LoVo (cell line): ENCODE measurements at regions not wholly inside any gene's neighbourhood (a gene's known extent, or its start where the extent isn't known, plus 50 kb on each side); places are given as distances from the start of the nearest gene placed in this dataset.

ENCODE experiments used
- DNase-seq: peaks from one replicate; pipeline ENCODE4 v3.0.0-alpha.2; 2016; ENCODE audit warnings: low spot score

DNA sequence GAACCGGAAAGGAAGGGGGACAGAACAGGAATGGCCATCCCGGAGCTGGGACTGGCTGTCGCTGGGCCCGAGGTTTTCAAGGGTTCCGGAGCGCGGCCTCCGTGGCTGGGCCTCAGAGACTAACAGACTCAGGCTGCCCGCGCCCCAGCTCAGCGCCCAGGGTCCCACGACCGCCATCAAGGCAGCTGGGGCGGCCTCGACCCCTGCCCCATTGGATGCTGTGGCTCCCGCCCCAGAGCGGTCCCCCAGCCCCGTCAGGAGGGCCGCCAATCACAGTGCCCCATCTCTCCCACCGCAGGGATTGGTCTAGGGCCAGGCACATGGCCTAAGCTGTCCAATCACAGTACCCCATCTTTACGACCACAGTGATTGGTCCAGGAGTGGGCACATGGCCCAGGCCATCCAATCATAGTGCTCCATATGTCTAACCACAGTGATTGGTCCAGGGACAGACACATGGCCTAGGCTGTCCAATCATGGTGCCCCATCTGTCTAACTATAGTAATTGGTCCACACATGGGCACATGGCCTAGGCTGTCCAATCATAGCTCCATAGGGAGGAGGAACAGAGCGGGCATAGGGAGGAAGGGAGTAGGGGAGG is 105.3 kb upstream of the NKX1-1 start:
- DNase-seq, result no peak

GRCh38 chr4:1510931-1511330 is 104.7 kb upstream of the NKX1-1 start:
- no peak for DNase-seq

- no peak for DNase-seq
Measured at GRCh38 chr4:1509366-1509765, 103.1 kb upstream of the NKX1-1 start.

DNA sequence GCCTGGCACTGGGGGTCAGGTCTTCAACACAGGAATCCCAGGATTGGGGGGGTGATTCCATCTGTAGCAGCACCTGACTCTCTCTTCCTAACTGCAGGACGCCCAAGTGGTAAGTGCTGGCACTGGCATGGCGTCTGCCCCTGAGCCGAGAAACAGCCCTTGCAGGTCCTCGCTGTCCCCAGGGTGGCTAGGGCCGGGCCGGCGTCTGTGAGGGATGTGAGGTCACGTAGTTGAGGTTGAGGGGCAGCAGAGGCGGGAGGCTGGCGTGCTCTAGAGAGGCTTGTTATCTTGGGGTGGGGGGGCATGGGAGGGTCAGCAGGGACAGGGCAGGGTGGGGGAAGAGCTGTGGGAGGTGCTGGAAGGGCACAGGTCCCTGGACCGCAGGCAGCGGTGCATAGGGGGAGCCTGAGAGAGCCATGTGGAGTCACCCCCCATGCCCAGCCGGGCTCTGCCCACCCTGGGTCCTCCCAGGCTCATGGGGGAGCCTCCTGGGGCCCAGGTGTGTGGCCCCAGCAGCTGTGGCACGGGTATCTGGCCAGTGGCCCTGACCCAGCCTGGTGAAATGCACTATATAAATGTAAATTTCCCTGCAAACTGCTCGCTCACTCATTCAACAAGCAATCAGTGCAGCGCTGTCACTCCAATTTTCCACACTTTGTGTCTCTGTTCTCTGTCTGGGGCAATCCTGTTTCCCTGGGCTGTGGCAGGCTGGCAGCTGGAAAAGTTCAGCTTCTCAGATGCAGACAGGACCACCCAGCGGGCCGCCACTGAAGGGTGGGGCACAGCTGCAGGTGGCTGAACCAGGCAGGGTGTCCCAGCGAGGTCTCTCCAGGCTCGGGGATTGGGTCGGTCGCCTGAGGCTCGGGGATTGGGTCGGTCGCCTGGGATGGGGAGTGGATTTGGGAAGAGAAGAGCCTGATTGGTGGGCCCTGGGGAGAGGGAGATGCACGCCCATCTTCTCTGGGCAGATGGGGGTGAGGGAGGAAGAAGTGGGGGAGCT is 102.2 kb upstream of the NKX1-1 start:
- DNase-seq, result no peak

DNA sequence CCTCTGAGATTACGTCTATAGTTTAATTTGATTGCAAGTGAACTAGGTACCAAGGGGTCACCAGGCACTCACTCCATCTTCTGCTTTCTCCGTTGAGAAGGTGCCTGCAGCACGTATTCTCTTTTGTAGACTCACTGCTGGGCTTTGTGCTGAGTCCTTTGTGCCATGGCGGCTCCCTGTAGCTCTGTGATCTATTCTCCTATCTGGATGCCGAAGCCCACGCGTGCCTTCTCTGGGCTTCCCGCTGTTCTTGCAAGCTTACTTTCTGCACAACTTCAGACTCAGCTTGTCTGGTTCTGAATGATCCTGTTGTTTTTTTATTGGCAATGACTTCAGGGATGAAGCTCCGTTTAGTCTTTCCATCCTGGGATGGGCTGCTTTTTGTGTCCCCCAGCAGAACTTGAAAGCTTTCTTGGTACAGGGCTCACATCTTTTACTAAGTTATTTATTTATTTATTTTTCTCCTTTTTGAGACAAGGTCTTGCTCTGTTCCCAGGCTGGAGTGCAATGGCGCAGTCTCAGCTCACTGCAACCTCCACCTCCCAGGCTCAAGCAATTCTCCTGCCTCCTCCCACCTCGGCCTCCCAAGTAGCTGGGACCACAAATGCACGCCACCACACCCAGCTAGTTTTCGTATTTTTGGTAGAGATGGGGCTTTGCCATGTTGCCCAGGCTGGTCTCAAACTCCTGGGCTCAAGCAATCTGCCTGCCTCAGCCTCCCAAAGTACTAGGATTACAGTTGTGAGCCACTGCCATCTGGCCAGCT is 100.9 kb upstream of the NKX1-1 start:
- no peak for DNase-seq

DNA sequence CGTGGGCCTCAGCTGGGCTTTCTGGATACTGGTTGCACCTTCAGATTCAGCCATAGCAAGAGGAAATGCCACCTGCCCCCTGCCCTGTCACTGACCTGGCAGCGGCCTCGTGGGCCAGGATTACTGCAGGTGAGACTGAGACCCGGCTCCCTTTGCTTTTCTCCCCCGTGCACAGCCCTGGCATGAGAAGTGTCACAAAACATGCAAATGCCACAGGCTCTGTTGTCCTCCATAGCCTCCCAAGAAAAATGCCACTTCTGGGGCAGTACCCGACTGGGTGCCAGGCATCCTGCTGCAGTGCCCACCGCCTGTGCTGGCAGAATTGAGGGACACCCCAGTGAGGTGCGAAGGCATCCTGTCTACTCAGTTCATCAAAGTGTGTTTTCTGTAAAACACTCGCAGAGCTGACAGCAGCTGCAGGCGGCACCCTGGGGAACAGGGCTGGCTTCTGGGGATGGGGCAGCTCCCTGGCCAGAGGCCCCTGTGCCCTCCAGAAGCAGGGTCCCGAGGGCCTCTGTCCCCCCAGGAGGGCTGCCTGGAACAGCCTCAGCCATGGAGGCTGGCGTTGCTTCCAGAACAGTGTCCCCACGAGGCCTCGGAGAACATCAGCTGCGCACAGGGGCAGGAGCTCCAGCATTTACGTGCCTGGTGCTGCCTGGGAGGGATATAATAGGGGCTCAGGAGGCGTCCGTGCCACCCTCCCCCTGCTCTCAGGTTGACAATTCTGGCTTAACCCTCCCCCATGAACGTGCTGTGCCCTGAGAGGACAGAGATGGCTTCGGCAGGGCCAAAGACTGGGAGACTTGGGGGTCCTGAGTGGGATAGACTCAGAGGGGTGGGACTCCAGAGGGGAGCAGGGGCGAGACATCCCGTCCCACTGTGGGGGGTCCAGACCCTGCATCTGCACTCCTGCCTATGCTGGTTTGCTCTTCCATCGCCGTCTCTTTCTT is 99.5 kb upstream of the NKX1-1 start:
- DNase-seq, result no peak

GRCh38 chr4:1504595-1505500 is 98.6 kb upstream of the NKX1-1 start:
- no peak for DNase-seq

- no peak for DNase-seq
Measured at GRCh38 chr4:1503583-1504471, 97.6 kb upstream of the NKX1-1 start.

- DNase-seq, result no peak
Measured at GRCh38 chr4:1502976-1503375, 96.7 kb upstream of the NKX1-1 start.

- no peak for DNase-seq
Measured at GRCh38 chr4:1502501-1502886, 96.3 kb upstream of the NKX1-1 start.

GRCh38 chr4:1501754-1502500 is 95.7 kb upstream of the NKX1-1 start:
- no peak for DNase-seq

GRCh38 chr4:1500966-1501753 is 94.9 kb upstream of the NKX1-1 start:
- no peak for DNase-seq

DNA sequence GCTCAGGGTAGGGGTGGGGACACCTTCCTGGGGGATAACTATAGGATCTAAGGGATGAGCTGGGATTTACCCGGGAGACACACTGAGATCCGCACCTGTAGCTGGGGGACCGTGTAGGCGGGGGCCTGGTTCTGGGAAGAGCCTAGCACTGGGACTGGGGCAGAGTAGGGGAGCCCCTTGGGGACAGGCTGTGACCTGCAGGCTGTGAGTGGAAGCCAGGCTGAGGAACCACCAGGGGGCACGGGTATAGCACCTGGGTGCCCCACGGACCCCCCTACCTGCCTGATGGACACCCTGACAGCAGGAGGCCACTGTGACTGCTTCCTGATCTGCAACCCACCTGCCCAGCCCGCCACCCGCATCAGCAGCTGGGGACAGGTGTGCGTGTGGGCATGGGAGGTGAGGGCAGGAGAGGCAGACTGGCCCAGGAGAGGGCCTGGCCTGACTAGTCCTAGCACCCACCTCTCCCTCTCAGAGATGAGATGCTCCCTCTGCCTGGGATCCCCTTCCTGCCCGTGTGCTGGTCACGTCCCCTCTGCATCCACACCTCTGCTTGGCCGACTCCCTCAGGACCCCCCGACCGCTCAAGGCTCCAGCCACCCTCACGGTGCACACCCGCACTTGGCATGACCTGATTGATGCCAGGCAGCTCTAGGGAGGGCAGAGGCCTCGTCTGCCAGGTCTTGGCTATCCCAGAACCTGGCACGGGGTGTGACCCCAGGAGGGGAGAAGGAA is 94.2 kb upstream of the NKX1-1 start:
- DNase-seq, result no peak

DNA sequence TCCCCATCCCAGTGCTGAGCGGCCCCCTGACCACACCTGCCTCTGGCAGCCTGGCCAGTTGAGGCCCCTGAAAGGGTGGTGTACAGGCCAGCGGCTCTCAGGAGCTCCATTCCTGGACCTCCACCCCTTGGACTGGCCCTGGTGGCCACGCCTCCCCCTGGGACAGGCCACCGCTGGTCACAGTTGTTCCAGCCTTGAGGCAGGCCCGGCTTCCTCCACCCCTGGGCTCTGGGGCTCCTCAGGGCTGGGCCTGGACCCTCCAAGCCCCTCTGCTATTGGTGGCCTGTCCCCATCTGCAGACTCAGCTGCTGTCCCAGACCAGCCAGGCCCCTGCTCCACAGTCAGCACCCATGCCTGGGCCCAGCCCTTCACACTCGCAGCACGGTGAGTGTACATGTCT is 93.2 kb upstream of the NKX1-1 start:
- DNase-seq, result no peak

DNA sequence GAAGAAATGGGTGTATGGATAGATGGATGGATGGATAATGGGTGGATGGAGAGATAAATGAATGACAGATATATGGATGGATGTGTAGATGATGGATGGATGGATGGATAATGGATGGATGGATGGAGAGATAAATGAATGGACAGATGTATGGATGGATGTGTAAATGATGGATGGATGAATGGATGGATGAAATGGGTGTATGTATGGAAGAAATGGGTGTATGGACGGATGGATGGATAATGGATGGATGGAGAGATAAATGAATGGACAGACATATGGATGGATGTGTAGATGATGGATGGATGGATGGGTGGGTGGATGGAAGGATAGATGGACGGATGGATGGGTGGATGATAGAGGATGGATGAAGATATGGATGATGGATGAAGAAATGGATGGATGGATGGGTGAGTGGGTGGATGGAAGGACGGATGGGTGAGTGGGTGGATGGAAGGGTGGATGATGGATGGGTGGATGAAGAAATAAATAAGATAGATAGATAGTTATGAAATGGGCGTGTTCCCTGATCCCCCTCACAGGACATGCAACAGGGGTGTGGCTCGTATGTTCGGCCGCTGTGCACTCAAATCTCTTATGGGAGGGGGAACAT is 91.1 kb upstream of the NKX1-1 start:
- no peak for DNase-seq

GRCh38 chr4:1496116-1496642 is 89.9 kb upstream of the NKX1-1 start:
- DNase-seq, result no peak
